ENCODE measurements at regions not wholly inside any gene's neighbourhood (a gene's known extent, or its start where the extent isn't known, plus 50 kb on each side); places are given as distances from the start of the nearest gene placed in this dataset.

GRCh38 chr20:62537649-62538292, 62.0 kb upstream of the GATA5 start:
- no peak for TF ChIP-seq POLR2A (IDR thresholded peaks at IDR 0.05)
- no peak for TF ChIP-seq CTCF (IDR thresholded peaks at IDR 0.05)
- no peak for TF ChIP-seq POLR2AphosphoS5 (IDR thresholded peaks at IDR 0.05)
- TF ChIP-seq EP300 (IDR thresholded peaks at IDR 0.05) = no peak
